Panc1 (cell line): ENCODE measurements at regions not wholly inside any gene's neighbourhood (a gene's known extent, or its start where the extent isn't known, plus 50 kb on each side); places are given as distances from the start of the nearest gene placed in this dataset.

Experiments used
- ATAC-seq: fragments of 200-7000 bp; cut with Tn5 transposase; 2 replicates; pipeline ENCODE4 v1.9.1; 2020; ENCODE audit warnings: mild to moderate bottlenecking, moderate library complexity
- BruUV-seq: library from RNA; stranded (reverse); fragments of 400-500 nt; replicated peaks from 2 replicates; lab custom pipeline; 2021; lab: Mats Ljungman, UMichigan
- CTCF ChIA-PET: fragments of 300-600 bp; sonication (Branson Sonifier 250); formaldehyde crosslinking; loops from one replicate; lab custom pipeline; 2022; ENCODE audit warnings: antibody characterized with exemption; lab: Charles Lee
- POLR2A ChIA-PET: fragments of 300-600 bp; sonication (Branson Sonifier 250); formaldehyde crosslinking; loops from one replicate; lab custom pipeline; 2022; ENCODE audit warnings: antibody characterized with exemption; lab: Charles Lee
- DNase-seq: peaks from one replicate; pipeline ENCODE4 v3.0.0-alpha.2; 2010; ENCODE audit warnings: low read depth, low spot score
- H3K27ac ChIP-seq: 2 replicates; pipeline ENCODE4 v1.5.1; 2011; ENCODE audit warnings: mild to moderate bottlenecking, low read length, inconsistent platforms
- H3K27me3 ChIP-seq: fragments of 200-500 bp; sonication (Bioruptor generic); 2 replicates; pipeline ENCODE4 v1.6.0; 2014; ENCODE audit warnings: low read length, inconsistent platforms; ENCODE audit not compliant: control insufficient read depth, insufficient read depth
- H3K36me3 ChIP-seq: fragments of 200-500 bp; sonication (Bioruptor generic); 2 replicates; pipeline ENCODE4 v1.5.1; 2014; ENCODE audit warnings: inconsistent platforms, mild to moderate bottlenecking, low read length, moderate library complexity; ENCODE audit not compliant: control insufficient read depth, insufficient read depth
- H3K4me1 ChIP-seq: 2 replicates; pipeline ENCODE4 v1.5.1; 2011; ENCODE audit warnings: inconsistent platforms, mild to moderate bottlenecking, low read length, moderate library complexity; ENCODE audit not compliant: control insufficient read depth, insufficient read depth
- H3K4me3 ChIP-seq, 2 experiments: 2 replicates each; pipeline ENCODE4 v1.5.1; 2011 to 2012; ENCODE audit warnings: low read depth in 2 of 2, low read length in 2 of 2, mild to moderate bottlenecking in 2 of 2, inconsistent platforms in 1 of 2, moderate library complexity in 1 of 2
- H3K9me3 ChIP-seq: fragments of 200-500 bp; sonication (Bioruptor generic); 2 replicates; pipeline ENCODE4 v1.5.1; 2014; ENCODE audit warnings: low read depth, mild to moderate bottlenecking, inconsistent platforms, low read length, moderate library complexity; ENCODE audit not compliant: control insufficient read depth, insufficient read depth
- POLR2AphosphoS5 ChIP-seq: IDR thresholded peaks from 2 replicates; pipeline ENCODE4 v1.6.1; 2012; ENCODE audit warnings: mild to moderate bottlenecking, low read depth, low read length, moderate library complexity
- SIN3A ChIP-seq: IDR thresholded peaks from 2 replicates; pipeline ENCODE4 v1.6.1; 2012; ENCODE audit warnings: low read depth, mild to moderate bottlenecking, low read length, moderate library complexity, borderline replicate concordance; ENCODE audit not compliant: insufficient read depth
- TCF7L2 ChIP-seq: IDR thresholded peaks from 2 replicates; pipeline ENCODE4 v1.6.1; 2011; ENCODE audit warnings: mild to moderate bottlenecking, low read depth, low read length, inconsistent platforms
- in situ Hi-C: cut with HindIII; loops from 2 replicates; pipeline ENCODE4 v1.10.0; 2016; ENCODE audit warnings: low sequenced_read_pairs, low pct_unique_long_range_greater_than_20kb
- intact Hi-C: fragments of 100-400 bp; cut with micrococcal nuclease; formaldehyde crosslinking; loops from one replicate; pipeline ENCODE4 v1.10.0; 2022; ENCODE audit not compliant: unreplicated experiment
- TF ChIP-seq, protein P1 (sequence below): fragments of 450-650 bp; IDR thresholded peaks from 2 replicates; pipeline ENCODE4 v1.5.1; 2017; ENCODE audit warnings: mild to moderate bottlenecking
- TF ChIP-seq, protein P2 (sequence below), 2 experiments: IDR thresholded peaks; 2 replicates each; pipeline ENCODE4 v1.6.1; 2011 to 2012; ENCODE audit warnings: low read depth in 2 of 2, control low read depth in 1 of 2, low read length in 1 of 2, mild to moderate bottlenecking in 1 of 2, moderate library complexity in 1 of 2; ENCODE audit not compliant: insufficient read depth in 1 of 2

GRCh38 chr20:39605908-39606307 is 643.8 kb downstream of the DHX35 start:
- Histone ChIP-seq H3K36me3 (no peaks in the 10 kb centered on the region), H3K4me3 (no peak overlapping the region), H3K27me3 (no peaks in the 10 kb centered on the region), H3K9me3 (no peaks in the 10 kb centered on the region), H3K27ac (no peak overlapping the region), H3K4me1 (no peaks in the 10 kb centered on the region)
- intact Hi-C loops = no loop called here
- in situ Hi-C loops = no loop called here
- ChIA-PET POLR2A (no interaction called here), CTCF (no interaction called here)
- no peak for ATAC-seq
- TF ChIP-seq SIN3A = no peak
- TF ChIP-seq, protein P1, sequence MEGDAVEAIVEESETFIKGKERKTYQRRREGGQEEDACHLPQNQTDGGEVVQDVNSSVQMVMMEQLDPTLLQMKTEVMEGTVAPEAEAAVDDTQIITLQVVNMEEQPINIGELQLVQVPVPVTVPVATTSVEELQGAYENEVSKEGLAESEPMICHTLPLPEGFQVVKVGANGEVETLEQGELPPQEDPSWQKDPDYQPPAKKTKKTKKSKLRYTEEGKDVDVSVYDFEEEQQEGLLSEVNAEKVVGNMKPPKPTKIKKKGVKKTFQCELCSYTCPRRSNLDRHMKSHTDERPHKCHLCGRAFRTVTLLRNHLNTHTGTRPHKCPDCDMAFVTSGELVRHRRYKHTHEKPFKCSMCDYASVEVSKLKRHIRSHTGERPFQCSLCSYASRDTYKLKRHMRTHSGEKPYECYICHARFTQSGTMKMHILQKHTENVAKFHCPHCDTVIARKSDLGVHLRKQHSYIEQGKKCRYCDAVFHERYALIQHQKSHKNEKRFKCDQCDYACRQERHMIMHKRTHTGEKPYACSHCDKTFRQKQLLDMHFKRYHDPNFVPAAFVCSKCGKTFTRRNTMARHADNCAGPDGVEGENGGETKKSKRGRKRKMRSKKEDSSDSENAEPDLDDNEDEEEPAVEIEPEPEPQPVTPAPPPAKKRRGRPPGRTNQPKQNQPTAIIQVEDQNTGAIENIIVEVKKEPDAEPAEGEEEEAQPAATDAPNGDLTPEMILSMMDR = no peak
- TF ChIP-seq TCF7L2 = no peak
- DNase-seq = no peak
- no TSS peak for BruUV-seq

DNA sequence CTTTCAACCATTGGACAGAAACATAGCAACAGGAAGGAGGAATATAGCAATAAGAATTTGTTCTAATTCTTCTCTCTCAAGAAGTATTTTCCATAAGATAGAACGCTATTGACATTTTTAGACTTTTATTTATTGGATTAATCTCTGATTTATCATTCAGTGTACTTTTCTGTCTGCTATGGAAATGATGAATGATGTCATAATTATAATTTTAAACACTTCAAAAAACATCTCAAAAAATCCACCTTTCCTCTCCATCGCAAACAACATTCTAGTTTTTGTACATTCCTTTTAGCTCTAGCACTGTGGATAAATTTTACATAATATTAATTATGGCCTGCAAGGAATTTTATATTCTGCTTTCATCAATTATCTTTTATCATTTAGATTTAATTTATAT is 643.2 kb downstream of the DHX35 start:
- intact Hi-C loops = no loop called here
- no peaks in the 10 kb centered on the region for H3K9me3 ChIP-seq
- H3K4me3 ChIP-seq = no peak overlapping the region
- no peaks in the 10 kb centered on the region for H3K36me3 ChIP-seq
- H3K27me3 ChIP-seq = no peaks in the 10 kb centered on the region
- ATAC-seq (no peak), DNase-seq (no peak)
- in situ Hi-C loops = no loop called here
- TF ChIP-seq, protein P2, sequence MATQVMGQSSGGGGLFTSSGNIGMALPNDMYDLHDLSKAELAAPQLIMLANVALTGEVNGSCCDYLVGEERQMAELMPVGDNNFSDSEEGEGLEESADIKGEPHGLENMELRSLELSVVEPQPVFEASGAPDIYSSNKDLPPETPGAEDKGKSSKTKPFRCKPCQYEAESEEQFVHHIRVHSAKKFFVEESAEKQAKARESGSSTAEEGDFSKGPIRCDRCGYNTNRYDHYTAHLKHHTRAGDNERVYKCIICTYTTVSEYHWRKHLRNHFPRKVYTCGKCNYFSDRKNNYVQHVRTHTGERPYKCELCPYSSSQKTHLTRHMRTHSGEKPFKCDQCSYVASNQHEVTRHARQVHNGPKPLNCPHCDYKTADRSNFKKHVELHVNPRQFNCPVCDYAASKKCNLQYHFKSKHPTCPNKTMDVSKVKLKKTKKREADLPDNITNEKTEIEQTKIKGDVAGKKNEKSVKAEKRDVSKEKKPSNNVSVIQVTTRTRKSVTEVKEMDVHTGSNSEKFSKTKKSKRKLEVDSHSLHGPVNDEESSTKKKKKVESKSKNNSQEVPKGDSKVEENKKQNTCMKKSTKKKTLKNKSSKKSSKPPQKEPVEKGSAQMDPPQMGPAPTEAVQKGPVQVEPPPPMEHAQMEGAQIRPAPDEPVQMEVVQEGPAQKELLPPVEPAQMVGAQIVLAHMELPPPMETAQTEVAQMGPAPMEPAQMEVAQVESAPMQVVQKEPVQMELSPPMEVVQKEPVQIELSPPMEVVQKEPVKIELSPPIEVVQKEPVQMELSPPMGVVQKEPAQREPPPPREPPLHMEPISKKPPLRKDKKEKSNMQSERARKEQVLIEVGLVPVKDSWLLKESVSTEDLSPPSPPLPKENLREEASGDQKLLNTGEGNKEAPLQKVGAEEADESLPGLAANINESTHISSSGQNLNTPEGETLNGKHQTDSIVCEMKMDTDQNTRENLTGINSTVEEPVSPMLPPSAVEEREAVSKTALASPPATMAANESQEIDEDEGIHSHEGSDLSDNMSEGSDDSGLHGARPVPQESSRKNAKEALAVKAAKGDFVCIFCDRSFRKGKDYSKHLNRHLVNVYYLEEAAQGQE (IDR thresholded peaks at IDR 0.05; ENCODE audit: insufficient read depth in 1 of 2, low read depth in 2 of 2, low read length in 1 of 2) = no peak
- TF ChIP-seq SIN3A (no peak), POLR2AphosphoS5 (no peak), TCF7L2 (no peak)
- TF ChIP-seq, protein P1 = no peak
- ChIA-PET CTCF (no interaction called here), POLR2A (no interaction called here)
- no TSS peak for BruUV-seq
- no peak overlapping the region for H3K27ac ChIP-seq
- no peaks in the 10 kb centered on the region for H3K4me1 ChIP-seq
